HFFc6 (cell line): ENCODE measurements at regions not wholly inside any gene's neighbourhood (a gene's known extent, or its start where the extent isn't known, plus 50 kb on each side); places are given as distances from the start of the nearest gene placed in this dataset.
A peak's percentile ranks its signal among the peaks of the same experiment; 100 is the strongest.

ENCODE experiments used
- DNase-seq: peaks from one replicate; pipeline ENCODE4 v3.0.0-alpha.2; 2018
- H3K27ac Mint-ChIP-seq: 2 replicates; pipeline ENCODE4 v1.8.0; 2020; ENCODE audit warnings: mild to moderate bottlenecking, mixed read lengths
- H3K27me3 Mint-ChIP-seq: 2 replicates; pipeline ENCODE4 v1.8.0; 2021; ENCODE audit warnings: mild to moderate bottlenecking, moderate library complexity, mixed read lengths; ENCODE audit not compliant: insufficient read depth
- H3K36me3 Mint-ChIP-seq: 2 replicates; pipeline ENCODE4 v1.8.0; 2021; ENCODE audit warnings: low read depth, mixed read lengths
- H3K4me1 Mint-ChIP-seq: 2 replicates; pipeline ENCODE4 v1.8.0; 2020; ENCODE audit warnings: low read depth, mixed read lengths
- H3K4me3 Mint-ChIP-seq: 2 replicates; pipeline ENCODE4 v1.8.0; 2020; ENCODE audit warnings: mild to moderate bottlenecking, moderate library complexity, mixed read lengths
- H3K9me3 Mint-ChIP-seq: 2 replicates; pipeline ENCODE4 v1.8.0; 2020; ENCODE audit warnings: mild to moderate bottlenecking, mixed read lengths
- CTCF ChIP-seq: fragments of 200-600 bp; sonication (generic); IDR thresholded peaks from 2 replicates; pipeline ENCODE4 v1.5.0; 2021; ENCODE audit warnings: antibody characterized with exemption, mild to moderate bottlenecking

DNA sequence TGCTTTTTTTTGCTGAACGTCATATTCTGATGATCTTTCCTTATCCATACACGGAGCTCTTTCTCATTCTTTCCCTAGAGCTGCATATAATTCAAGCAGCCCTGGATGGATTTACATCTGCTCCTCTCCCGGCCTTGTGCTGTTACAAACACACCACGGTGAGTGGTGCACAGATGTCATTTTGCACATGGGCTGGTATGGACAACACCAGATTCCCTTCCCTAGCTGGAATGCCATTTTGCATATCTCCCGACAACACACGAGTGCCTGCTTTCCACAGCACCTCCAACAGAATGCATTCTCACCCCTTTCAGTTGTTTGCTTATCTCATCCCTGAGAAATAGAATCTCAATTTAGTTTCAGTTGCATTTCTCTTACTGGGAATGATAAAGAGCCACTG, 69.5 kb upstream of the AFDN start:
- DNase-seq: no peak
- H3K27me3 Mint-ChIP-seq: peaks cover 4% of the 10 kb centered on the region
- H3K9me3 Mint-ChIP-seq: peaks cover 12% of the 10 kb centered on the region; the same call in 1 of the 2 replicates
- no peak overlapping the region; the same call in 1 of the 2 replicates for H3K4me3 Mint-ChIP-seq
- peaks cover 14% of the 10 kb centered on the region; the same call in 1 of the 2 replicates for H3K4me1 Mint-ChIP-seq
- no peak overlapping the region for H3K27ac Mint-ChIP-seq
- no peak for TF ChIP-seq CTCF
- no peaks in the 10 kb centered on the region for H3K36me3 Mint-ChIP-seq

DNA sequence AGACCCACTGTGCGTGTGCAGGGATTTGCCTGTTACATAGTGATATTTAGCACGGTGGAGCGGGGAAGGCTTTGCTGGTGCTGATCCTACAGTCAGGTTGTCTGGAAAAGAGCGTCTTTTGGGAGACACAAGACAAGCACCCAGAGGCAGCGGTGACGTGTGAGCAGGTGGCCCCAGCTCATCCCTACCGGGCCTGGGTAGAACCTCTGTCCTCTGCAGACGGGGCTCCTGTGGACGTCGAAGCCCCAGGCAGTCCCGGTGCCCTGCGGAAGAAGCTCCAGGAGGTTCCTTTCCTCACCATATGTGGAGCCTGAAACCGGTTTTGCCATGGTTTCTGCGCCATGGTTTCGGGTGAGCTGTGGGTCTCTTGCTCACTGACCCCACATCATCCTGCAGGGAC, 68.9 kb upstream of the AFDN start:
- no peak for TF ChIP-seq CTCF
- H3K36me3 Mint-ChIP-seq: no peaks in the 10 kb centered on the region
- H3K9me3 Mint-ChIP-seq: peaks cover 12% of the 10 kb centered on the region; the same call in 1 of the 2 replicates
- no peak overlapping the region for H3K4me3 Mint-ChIP-seq
- no peak overlapping the region for H3K27ac Mint-ChIP-seq
- peaks cover 4% of the 10 kb centered on the region for H3K27me3 Mint-ChIP-seq
- no peak for DNase-seq
- peaks cover 14% of the 10 kb centered on the region; the same call in 1 of the 2 replicates for H3K4me1 Mint-ChIP-seq

DNA sequence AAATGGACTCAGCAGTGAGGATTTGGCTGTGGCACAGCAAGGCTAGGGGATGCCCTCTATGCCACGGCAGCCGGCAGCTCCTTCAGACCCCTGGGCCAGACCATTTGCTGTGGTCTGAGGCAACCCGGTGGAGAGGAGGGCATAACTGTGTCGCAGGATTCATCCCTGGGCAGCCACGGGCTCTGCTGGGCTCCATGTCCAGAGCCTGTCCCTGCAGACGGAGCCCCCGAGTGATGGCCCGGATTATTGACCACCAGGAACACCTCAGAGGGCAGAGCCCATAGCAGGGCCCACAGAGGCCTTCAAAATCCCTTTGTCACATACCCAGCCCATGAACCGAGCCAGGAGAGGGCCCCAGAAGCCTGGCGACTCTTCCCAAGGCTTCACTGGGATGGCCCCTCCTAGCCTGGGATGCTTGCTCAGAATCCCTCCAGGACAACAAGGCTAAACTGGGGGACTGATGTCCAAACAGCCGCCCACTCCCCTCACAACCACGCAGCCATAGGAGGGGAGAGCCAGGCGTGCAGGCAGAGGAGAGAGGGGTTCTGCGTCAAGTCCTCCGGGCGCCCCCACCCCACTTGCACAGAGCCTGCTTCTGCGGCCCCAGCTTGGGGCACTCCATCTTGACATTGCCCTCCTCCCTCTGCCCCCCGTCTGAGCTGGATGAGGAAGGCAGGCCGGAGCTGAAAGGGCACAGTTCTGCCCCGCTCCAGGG, 68.2 kb upstream of the AFDN start:
- H3K4me3 Mint-ChIP-seq: peak overlapping the region; percentile 82; the same call in 1 of the 2 replicates
- no peak for DNase-seq
- TF ChIP-seq CTCF: no peak
- H3K4me1 Mint-ChIP-seq: peaks cover 14% of the 10 kb centered on the region; the same call in 1 of the 2 replicates
- H3K9me3 Mint-ChIP-seq: peaks cover 12% of the 10 kb centered on the region; the same call in 1 of the 2 replicates
- no peaks in the 10 kb centered on the region for H3K36me3 Mint-ChIP-seq
- H3K27ac Mint-ChIP-seq: no peak overlapping the region
- peaks cover 4% of the 10 kb centered on the region for H3K27me3 Mint-ChIP-seq

DNA sequence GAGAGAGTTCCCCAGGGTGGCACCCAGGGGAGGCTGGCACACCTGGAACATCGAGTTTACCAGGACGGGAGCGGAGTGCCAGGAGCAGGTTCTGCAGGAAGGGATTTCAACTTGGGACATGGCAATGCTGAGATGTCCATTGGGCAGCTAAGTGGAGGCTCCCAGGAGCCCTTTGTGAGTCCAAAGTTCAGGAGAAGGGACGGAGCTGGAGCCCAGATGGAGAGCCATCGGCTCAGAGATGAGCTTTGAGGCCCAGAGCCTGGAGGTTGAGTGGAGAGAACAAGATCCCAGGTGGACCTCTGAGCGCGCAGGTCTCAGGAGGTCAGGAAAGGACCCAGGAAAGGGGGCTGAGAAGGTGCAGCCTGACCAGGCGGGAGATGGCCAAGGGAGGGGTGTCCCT, 67.5 kb upstream of the AFDN start:
- DNase-seq: no peak
- TF ChIP-seq CTCF: no peak
- no peak overlapping the region; the same call in 1 of the 2 replicates for H3K27ac Mint-ChIP-seq
- H3K36me3 Mint-ChIP-seq: no peaks in the 10 kb centered on the region
- H3K4me1 Mint-ChIP-seq: peaks cover 14% of the 10 kb centered on the region; the same call in 1 of the 2 replicates
- H3K9me3 Mint-ChIP-seq: peaks cover 12% of the 10 kb centered on the region; the same call in 1 of the 2 replicates
- H3K27me3 Mint-ChIP-seq: peaks cover 4% of the 10 kb centered on the region
- peak overlapping the region; percentile 82; the same call in 1 of the 2 replicates for H3K4me3 Mint-ChIP-seq

GRCh38 chr6:167759912-167760311, 66.8 kb upstream of the AFDN start:
- Mint-ChIP-seq H3K4me1 (peaks cover 14% of the 10 kb centered on the region; the same call in 1 of the 2 replicates), H3K27me3 (peaks cover 4% of the 10 kb centered on the region), H3K27ac (peak overlapping the region; percentile 32; the same call in 1 of the 2 replicates), H3K4me3 (peak overlapping the region; percentile 82; the same call in 1 of the 2 replicates), H3K36me3 (no peaks in the 10 kb centered on the region), H3K9me3 (peaks cover 12% of the 10 kb centered on the region; the same call in 1 of the 2 replicates)
- no peak for DNase-seq
- TF ChIP-seq CTCF: no peak
